NOMO-1 (cell line): ENCODE measurements at regions not wholly inside any gene's neighbourhood (a gene's known extent, or its start where the extent isn't known, plus 50 kb on each side); places are given as distances from the start of the nearest gene placed in this dataset.

ENCODE experiments used
- DNase-seq, 2 experiments: peaks; one replicate each; lab custom pipeline; 2025; ENCODE audit not compliant: unreplicated experiment in 2 of 2; lab: John Stamatoyannopoulos, UW

- no peak for DNase-seq
Measured at GRCh38 chr13:107447591-107447990, 767.7 kb downstream of the LIG4 start.

GRCh38 chr13:107441279-107441678, 774.1 kb downstream of the LIG4 start:
- DNase-seq: no peak

GRCh38 chr13:107438251-107438650, 777.1 kb downstream of the LIG4 start:
- no peak for DNase-seq

DNA sequence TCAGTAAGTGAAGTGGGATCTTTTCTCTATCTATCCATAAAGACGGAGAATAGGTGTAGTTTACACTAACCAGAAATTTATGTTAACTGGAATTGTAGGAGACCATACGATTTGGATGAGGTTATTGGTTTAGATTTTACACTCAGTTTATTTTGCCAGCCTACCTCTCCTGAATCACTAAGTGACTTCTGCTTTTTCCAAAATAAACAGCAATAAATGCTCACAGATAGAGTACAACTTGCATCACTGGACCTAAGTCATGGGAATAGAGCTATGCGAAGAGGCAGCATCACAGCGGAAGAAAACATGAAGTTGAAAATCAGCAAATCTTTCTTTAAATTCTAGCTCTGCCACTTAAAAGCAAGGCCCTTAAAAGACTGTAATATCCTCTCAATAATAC, 781.0 kb downstream of the LIG4 start:
- no peak for DNase-seq

GRCh38 chr13:107427536-107427935, 787.8 kb downstream of the LIG4 start:
- DNase-seq: no peak

- DNase-seq: no peak
Measured at GRCh38 chr13:107422421-107422820, 792.9 kb downstream of the LIG4 start.

- DNase-seq: no peak
Measured at GRCh38 chr13:107421951-107422350, 793.4 kb downstream of the LIG4 start.

GRCh38 chr13:107421028-107421427, 794.3 kb downstream of the LIG4 start:
- no peak for DNase-seq

GRCh38 chr13:107413005-107413404, 802.3 kb downstream of the LIG4 start:
- DNase-seq: no peak

- no peak for DNase-seq
Measured at GRCh38 chr13:107407074-107407473, 808.3 kb downstream of the LIG4 start.

DNA sequence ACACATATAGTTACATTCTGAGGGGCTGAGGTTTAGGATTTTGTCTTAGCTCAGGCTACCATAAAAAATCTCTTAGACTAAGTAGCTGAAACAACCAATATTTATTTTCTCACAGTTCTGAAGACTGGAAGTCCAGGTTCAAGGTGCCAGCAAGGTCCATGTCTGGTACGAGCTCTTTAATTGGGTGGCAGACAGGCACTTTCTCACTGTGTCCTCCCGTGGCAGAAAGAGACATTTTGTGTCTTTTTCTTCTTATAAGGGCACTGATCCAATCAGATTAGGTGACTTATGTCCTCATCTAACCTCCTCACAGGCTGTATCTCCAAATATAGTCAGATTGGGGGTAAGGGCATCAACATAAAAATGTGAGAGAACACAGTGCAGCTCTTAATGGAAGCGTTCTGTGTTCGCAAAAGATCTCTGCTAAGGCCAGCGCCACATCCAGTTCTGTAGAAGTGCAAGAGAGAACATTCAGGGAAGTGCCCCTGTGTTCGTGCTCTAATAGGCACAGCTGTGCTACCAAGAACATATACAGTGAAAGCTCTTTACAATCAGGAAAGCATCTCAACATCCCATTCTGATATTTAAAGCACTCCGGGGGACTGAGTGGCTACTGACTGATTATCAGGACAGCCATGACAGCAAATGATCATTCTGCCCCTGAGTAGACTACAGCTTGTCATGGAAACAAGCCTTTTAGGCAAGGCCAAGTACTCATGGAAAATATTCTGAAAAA, 819.2 kb downstream of the LIG4 start:
- DNase-seq: no peak

GRCh38 chr13:107392205-107392604, 823.1 kb downstream of the LIG4 start:
- no peak for DNase-seq

GRCh38 chr13:107387525-107387924, 819.6 kb upstream of the ARGLU1 start:
- DNase-seq: no peak

GRCh38 chr13:107379407-107380155, 811.6 kb upstream of the ARGLU1 start:
- DNase-seq: no peak

DNA sequence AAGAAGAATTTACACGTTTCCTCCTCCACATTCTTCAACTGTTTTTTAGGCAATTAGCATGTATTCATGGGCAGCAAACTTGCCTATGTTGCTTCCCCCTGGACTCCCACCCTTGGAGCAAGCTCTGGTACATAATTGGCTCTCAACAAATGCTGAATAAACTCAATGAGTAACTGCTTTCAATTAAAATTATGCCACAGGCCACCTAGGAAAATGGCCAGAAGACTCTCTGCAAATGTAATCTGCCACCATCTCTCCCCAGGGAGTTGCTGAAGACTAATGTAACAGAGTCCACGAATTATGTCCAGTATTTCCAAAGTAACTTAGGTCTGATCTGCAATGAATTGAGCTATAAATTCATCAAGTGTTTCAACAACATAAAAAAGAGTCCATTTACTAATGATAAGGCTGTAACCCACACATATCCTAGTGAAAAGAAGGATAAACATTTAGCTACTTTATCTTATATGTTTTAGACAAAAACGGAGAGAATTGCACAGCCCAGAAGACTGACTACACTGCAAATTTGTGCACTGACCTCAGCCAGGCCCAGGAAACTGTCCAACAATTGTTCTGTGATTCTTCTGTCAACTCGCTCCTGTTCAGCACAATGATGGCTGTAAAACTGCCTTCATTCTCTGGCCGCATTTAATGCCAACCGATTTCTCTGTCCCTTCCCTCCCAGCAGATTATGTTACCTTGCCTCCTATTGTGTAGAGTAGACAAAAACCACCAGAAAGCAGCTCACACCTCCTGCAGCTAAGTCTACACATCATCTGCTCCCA, 808.6 kb upstream of the ARGLU1 start:
- DNase-seq: no peak

DNA sequence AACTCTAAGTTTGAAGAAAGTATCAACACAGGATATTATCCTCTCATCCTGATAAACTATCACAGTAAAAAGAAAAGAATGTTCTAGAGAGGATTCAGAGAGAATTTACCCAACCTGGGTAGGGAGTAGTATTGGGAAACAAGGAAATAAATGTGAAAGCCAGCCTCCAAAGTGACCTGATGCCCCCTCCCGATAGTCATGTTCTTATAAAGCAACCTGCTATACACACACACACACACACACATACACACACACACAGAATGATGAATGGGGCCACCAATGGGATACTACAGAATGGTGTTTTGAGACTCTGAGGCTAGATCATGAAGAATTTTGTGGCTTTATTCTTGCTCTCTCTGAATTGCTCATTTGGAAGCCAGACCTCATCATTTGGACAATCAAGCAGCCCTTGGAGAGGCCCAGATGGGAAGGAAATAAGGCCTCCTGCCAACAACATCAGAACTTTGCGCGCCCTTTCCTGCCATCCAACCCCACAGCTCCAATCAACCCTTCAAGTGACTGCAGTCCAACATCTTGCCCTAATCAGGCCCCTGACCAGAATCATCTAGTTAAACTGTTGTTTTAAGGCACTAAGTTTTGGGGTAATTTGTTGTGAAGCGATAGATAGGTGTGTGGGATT, 807.9 kb upstream of the ARGLU1 start:
- no peak for DNase-seq

DNA sequence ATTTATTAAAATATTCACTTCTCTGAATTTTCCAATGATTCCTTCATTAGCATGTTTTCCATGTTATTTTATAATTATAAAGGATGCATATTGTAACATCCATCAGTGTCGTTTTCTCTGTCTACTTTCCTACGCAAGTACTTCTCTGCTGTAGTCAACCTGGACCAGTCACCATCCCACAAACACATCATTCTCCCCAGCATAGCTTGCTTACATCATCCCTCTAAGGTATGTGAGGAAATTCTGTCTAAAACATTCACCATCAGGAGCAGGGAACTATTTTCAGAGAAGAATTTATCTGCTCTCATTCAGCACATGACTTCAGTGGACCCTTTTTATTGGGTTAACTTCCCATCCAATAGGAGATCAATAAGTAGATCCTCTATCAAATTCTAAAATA, 806.1 kb upstream of the ARGLU1 start:
- DNase-seq: no peak

GRCh38 chr13:107373551-107373950, 805.6 kb upstream of the ARGLU1 start:
- no peak for DNase-seq

DNA sequence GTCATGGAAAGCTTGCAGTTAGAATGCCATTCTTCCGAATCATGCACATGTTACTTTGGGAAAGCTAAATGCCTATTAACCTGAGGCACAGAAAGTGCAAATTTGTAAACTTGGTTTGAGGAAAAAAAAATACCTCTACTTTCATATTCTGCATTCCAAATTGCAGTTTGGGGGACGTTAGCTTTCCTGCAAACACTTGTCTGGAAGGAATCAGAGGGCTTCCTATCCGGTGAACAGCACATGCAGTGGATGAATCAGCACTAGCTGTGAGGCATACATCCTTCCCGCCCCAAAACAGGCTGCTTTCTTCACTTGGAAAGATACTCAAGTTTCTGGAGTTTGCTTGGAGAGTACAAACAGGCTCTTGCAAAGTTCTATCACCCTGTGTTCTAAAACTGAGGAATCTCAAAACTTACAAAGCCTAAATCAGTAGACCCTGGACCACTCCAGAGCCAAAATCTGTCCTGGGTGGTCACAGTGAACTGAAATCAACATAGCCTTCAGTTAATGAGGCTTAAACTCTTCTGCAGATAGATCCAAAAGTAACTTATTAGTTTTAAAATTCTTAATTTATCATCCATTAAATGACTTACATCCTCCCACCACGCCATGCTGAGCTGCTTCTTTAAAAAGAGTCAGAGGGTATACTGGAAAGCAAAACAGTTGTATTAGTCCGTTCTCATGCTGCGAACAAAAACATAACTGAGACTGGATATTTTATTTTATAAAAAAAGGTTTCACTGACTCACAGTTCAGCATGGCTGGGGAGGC, 802.3 kb upstream of the ARGLU1 start:
- no peak for DNase-seq

- DNase-seq: no peak
Measured at GRCh38 chr13:107367258-107367657, 799.3 kb upstream of the ARGLU1 start.
